Epithelial cell of prostate (primary cell): ENCODE measurements at regions not wholly inside any gene's neighbourhood (a gene's known extent, or its start where the extent isn't known, plus 50 kb on each side); places are given as distances from the start of the nearest gene placed in this dataset.
"Not testable (repeated sequence)": the region's sequence is repeated elsewhere in the genome, so short reads cannot be mapped to it uniquely, and the experiment has no call there.

Source experiments
- DNase-seq: peaks from one replicate; pipeline ENCODE4 v3.0.0-alpha.2; 2011; ENCODE audit warnings: low read depth, low spot score
- H3K27ac ChIP-seq: fragments of 450-650 bp; 2 replicates; pipeline ENCODE4 v1.5.1; 2017; ENCODE audit warnings: mild to moderate bottlenecking

DNA sequence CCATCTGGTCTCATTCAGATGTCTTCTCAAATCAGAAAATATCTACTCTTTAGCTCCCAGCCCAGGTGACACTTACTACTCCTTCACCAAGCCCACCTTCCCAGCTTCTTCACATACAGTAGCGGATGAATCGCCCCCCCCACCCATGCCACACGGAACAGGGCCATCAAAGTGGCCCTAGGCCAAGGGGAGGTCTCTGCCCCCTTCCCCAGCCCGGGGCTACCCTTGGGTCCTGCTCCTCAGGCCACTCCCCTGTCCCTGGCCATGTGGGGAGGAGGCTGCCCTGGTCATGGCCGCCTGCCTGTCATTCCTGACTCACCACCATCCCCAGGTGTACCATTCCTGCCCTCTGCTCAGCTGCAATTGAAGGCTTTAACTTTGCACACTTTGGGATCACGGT, 142.8 kb downstream of the NECTIN1 start:
- DNase-seq = no peak
- H3K27ac ChIP-seq = peak overlapping the region; percentile 74

- H3K27ac ChIP-seq = peak overlapping the region; percentile 74
- no peak for DNase-seq
These were observed 143.8 kb downstream of the NECTIN1 start for GRCh38 chr11:119585043-119585781.

GRCh38 chr11:119584193-119585042, 144.6 kb downstream of the NECTIN1 start:
- peak overlapping the region; percentile 74 for H3K27ac ChIP-seq
- DNase-seq = no peak

DNA sequence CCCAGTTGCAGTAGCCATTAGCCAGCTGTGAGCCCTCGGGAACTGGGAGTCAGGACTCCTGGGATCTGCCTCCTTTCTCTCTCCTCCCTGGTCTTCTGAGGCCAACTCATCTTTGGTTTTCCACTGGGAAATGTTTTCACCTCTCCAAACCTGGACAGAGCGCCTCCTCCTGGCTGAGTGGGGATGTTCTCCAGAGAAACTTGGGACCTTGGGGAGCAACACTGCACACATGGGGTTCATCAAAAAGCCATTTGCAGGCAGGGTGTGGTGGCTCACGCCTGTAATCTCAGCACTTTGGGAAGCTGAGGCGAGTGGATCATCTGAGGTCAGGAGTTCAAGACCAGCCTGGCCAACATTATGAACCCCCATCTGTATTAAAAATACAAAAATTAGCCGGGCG, 145.4 kb downstream of the NECTIN1 start:
- no peak for DNase-seq
- peak overlapping the region; percentile 74 for H3K27ac ChIP-seq

DNA sequence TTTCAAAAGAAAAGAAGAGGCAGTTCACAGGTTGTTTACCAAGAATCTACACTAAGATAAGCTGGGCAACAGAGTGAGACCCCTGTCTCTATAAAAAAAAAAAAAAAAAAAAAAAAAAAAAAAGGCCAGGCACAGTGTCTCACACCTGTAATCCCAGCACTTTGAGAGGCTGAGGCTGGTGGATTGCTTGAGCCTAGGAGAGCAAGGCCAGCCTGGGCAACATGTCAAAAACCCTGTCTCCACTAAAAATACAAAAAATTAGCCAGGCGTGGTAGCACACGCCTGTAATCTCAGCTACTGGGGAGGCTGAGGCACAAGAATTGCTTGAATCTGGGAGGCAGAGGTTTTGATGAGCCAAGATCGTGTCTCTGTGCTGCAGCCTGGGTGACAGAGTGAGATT, 147.6 kb downstream of the NECTIN1 start:
- not testable (repeated sequence) for DNase-seq, H3K27ac ChIP-seq

GRCh38 chr11:119580751-119581150, 148.2 kb downstream of the NECTIN1 start:
- H3K27ac ChIP-seq = no peak overlapping the region
- no peak for DNase-seq

DNA sequence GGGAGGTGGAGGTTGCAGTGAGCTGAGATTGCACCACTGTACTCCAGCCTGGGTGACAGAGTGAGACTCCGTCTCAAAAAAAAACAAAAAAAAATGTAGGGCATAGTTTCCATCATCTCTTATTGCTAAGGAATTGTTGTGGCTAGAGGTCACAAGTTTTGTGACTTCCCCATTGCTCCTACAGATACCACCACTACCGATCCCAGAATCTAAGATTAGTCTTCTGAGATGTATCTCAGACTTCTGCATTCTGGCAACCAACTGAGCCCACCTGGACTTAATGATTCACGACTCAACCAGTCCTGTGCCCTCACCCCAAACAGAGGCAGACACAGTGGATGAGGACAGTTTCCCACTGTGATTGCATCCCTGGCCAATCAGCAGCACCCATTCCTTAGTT, 148.9 kb downstream of the NECTIN1 start:
- no peak overlapping the region for H3K27ac ChIP-seq
- DNase-seq = no peak

GRCh38 chr11:119578521-119579191, 150.3 kb downstream of the NECTIN1 start:
- no peak for DNase-seq
- no peak overlapping the region for H3K27ac ChIP-seq

DNA sequence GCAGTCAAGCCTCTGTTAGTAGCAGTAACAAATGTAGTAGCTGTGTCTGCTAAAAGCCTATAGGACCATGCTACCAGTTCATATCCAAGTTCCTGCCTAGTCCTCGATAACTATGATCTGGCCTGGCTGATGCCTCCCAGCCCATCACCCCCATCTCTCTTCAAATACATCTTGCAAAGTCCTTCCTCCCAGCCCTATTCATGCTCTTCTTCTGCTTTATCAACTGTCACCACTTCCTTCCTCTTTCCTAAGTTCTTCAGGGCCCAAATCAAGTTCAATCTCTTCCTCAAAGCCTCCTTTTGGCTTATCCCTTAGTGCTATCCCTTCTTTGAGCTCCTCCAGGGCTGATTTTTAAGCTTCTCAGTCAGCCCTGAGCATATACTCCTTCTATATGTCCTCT, 150.9 kb upstream of the THY1 start:
- DNase-seq = no peak
- H3K27ac ChIP-seq = no peak overlapping the region

DNA sequence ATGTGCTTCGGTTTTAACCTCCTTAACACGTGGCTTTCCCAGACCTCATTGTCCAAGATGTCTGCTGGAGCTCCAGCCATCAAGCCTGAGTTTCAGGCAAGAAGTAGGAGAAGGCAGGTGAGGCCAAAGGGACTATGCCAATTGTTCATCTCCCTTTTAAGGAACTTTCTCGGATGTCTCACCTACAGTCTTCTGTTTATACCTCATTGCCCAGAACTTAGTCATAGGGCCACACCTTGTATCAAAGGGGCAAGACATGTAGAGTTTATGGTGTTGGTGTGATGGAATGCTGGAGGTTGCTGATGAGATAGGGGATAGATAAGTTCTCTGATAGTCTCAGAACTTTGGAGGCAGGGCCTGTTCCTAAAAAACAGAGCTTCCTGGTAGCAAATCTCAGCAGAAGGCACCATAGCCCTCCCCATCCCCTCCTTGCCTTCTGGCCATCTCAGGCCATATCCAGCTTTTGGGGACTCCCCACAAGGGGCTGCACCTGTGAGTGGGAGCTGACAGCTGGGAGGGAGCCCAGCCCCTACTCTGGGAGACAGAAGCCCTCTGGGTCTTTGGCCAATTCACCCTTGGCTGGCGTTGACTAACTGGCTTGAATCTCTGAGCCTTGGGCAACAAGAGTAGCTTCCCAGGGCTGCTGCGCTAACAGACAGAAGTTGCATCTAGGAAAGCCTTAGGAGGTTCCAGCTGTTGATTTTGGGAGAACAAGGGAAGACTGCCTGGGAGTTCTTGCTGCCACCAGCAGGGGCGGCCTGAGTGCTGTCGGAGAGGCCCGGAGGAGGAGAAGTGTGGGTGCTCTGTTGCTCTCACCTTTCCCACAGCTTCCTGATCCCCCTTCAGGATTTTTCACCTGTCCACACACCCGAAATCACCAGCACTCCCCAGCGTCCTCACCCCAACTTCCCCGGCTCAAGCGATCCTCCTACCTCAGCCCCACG, 149.8 kb upstream of the THY1 start:
- peak overlapping the region; percentile 47 for H3K27ac ChIP-seq
- DNase-seq = peak; percentile 71

- DNase-seq = no peak
- no peak overlapping the region for H3K27ac ChIP-seq
These were observed 148.3 kb upstream of the THY1 start for GRCh38 chr11:119571311-119571710.

DNA sequence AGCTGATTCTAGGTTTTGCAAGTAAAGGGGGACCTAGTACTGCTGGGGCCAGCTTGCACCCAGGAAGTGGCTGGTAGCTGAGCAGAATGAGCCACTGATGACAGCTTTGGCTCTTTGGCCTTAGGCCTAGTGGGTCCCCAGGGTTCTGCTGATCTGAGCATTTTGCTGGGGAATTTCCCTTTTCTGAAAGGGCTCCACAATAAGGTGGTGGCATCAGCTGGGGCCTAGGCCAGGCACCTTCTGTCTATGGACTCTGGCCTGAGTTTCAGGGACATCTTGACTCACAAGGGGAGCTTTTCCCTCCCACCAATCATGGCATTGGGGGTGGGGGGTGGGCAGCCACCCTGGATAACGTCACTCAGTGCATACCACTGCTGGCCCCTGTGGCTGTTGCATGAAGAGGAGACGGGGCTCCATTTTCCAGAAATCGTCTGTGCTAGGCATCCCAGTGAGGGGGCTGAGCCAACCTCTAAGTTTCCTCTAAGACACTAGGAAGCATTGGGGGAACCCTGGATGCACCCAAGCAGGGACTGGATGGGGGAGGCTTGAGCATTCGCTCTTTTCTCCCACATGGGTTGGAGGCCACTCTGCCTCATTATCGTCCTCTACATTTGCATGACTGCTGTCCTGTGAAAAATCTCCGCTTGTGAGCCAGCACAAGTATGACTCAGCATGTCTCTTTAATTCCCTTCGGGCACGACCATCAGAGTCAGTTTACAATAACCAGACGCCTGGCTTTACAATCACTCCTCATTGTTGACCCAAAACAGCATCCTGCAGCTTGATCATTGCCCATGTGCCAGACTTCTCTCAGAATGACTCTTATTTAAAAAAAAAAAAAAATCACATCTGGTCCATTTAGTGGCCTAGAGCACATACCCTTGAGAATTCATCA, 145.0 kb upstream of the THY1 start:
- no peak for DNase-seq
- H3K27ac ChIP-seq = no peak overlapping the region

DNA sequence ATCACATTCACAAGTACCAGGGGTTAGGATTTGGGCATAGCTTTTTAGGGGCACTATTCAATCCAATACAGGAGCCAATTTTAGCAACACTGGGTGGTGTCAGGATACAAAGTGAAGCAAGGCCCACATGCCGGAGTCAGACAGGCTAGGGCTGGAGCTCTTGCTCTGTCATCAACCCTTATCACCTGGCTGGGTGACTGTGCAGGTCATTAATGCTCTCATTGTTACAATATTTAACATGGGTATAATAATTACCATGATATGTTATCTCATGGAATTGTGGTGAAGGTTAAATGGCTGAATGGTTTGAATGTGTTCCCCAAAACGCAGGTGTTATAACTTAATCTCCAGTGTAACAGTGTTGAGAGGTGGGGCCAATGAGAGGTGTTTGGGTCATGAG, 143.3 kb upstream of the THY1 start:
- DNase-seq = no peak
- H3K27ac ChIP-seq = no peak overlapping the region

DNA sequence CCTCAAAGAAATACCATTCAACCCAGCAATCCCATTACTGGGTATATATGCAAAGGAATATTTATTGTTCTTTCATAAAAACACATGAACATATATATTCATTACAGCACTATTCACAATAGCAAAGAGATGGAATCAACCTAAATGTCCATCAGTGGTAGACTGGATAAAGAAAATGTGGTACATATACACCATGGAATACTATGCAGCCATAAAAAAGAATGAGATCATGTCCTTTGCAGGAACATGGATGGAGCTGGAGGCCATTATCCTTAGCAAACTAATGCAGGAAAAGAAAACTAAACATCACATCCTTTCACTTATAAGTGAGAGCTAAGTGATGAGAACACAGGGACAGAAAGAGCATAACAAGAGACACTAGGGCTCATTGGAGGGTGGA, 142.7 kb upstream of the THY1 start:
- DNase-seq, H3K27ac ChIP-seq: not testable (repeated sequence)

- H3K27ac ChIP-seq = no peak overlapping the region
- DNase-seq = no peak
These were observed 138.0 kb upstream of the THY1 start for GRCh38 chr11:119560961-119561360.

DNA sequence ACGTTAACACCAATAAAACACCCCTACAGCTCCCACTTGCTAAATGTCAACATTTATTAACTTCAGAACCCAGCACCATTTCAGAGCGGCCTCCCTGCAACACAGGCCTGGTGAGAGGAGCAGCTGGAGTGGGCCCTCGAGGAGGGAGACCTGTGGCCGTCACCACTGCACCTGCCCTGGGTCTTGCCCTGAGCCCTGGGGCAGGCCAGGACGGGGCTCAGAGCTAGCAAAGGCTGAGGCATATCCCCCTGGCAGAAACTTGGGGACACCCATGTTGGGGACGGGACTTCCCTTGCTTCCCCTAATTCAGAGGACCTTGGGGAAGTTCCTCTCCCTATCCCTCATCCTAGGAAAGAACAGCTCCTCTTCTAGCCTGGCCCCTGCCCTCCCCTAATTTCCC, 137.3 kb upstream of the THY1 start:
- no peak overlapping the region for H3K27ac ChIP-seq
- DNase-seq = no peak

DNA sequence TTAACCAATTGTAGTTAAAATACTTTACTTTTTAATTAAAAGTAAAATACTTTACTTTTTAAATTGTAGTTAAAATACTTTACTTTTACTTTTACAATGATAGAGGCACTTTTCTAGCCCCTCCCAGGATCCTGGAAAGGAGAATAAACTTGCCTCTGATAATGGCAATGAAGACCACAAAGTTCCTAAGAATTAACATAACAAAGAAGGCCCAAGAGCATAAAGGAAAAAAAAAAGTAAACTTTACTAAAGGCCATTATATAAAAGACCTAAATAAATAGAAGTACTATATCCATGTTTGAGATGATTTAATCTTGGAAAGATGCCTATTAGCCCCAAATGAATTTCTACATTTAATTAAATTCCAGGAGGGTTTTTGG, 129.1 kb upstream of the THY1 start:
- no peak overlapping the region for H3K27ac ChIP-seq
- no peak for DNase-seq

GRCh38 chr11:119551420-119552105, 128.6 kb upstream of the THY1 start:
- DNase-seq = no peak
- H3K27ac ChIP-seq = no peak overlapping the region
